Stomach (tissue), 4 donors: ENCODE measurements at regions not wholly inside any gene's neighbourhood (a gene's known extent, or its start where the extent isn't known, plus 50 kb on each side); places are given as distances from the start of the nearest gene placed in this dataset.

Experiments used
- CTCF ChIP-seq, 7 experiments: fragments of 450-650 bp in 4 of 7; fragments of 200-600 bp in 3 of 7; sonication (generic) in 3 of 7; IDR thresholded peaks; one replicate each; pipeline ENCODE4 v1.5.1; 2016 to 2019; ENCODE audit warnings: antibody characterized with exemption in 7 of 7, control low read depth in 2 of 7, mild to moderate bottlenecking in 1 of 7
- EP300 ChIP-seq: sonication (generic); formaldehyde crosslinking; IDR thresholded peaks from one replicate; pipeline ENCODE4 v1.6.1; 2017; ENCODE audit warnings: antibody characterized with exemption
- POLR2A ChIP-seq, 4 donors: fragments of 450-650 bp; IDR thresholded peaks; one replicate each; pipeline ENCODE4 v1.6.1; 2016; ENCODE audit warnings: antibody characterized with exemption in 4 of 4, control low read depth in 2 of 4, mild to moderate bottlenecking in 1 of 4, moderate library complexity in 1 of 4

GRCh38 chr15:67925182-67925581 lies 85.3 kb upstream of the RNU6-1 start:
- TF ChIP-seq EP300: no peak
- no peak for TF ChIP-seq CTCF (IDR thresholded peaks at IDR 0.05)
- no peak for TF ChIP-seq POLR2A (IDR thresholded peaks at IDR 0.05)
